K562 (cell line): ENCODE measurements at regions not wholly inside any gene's neighbourhood (a gene's known extent, or its start where the extent isn't known, plus 50 kb on each side); places are given as distances from the start of the nearest gene placed in this dataset.
A peak's percentile ranks its signal among the peaks of the same experiment; 100 is the strongest.

Source experiments
- ATAC-seq: fragments of 200-7000 bp; cut with Tn5 transposase; 3 replicates; pipeline ENCODE4 v1.9.1; 2020; ENCODE audit warnings: moderate library complexity
- BruUV-seq: library from RNA; stranded (reverse); fragments of 400-500 nt; replicated peaks from 2 replicates; lab custom pipeline; 2021; lab: Mats Ljungman, UMichigan
- CTCF ChIA-PET: fragments of 300-600 bp; formaldehyde crosslinking; extraction: SDS; loops from one replicate; lab custom pipeline; 2021; ENCODE audit warnings: low intra/inter-chr PET ratio; lab: Yijun Ruan, JAX
- POLR2A ChIA-PET: fragments of 300-600, 350-650 bp; sonication (Branson Sonifier 250); formaldehyde crosslinking; extraction: SDS; loops from one replicate; lab custom pipeline; 2021; ENCODE audit warnings: antibody characterized with exemption, inconsistent platforms; lab: Yijun Ruan, JAX
- DNase-seq, 4 experiments: peaks; one replicate each; pipeline versions ENCODE4 v3.0.0 to v3.0.0-alpha.2; 2011 to 2018; ENCODE audit warnings: low spot score in 3 of 4, mixed read lengths in 3 of 4; ENCODE audit errors: extremely low read depth in 1 of 4
- FAIRE-seq: peaks from 2 replicates; lab custom pipeline; 2011; peaks lifted over from hg19 to GRCh38; lab: Jason Lieb, UNC
- H2AFZ ChIP-seq: 2 replicates; pipeline ENCODE4 v1.6.0; 2011; ENCODE audit warnings: low read depth, low read length, control low read depth, inconsistent platforms
- H3K27ac ChIP-seq: fragments of 200-600 bp; 3 replicates; pipeline ENCODE4 v1.8.0; 2011; ENCODE audit warnings: low read depth, mild to moderate bottlenecking, control low read depth, inconsistent platforms, low read length, moderate library complexity, mixed read lengths; ENCODE audit errors: extremely low read depth
- H3K27me3 ChIP-seq, 2 experiments: fragments of 300-600 bp in 1 of 2; 2 replicates in 1 of 2; 3 replicates in 1 of 2; pipeline versions ENCODE4 v1.6.0 to v1.8.0; 2011; ENCODE audit warnings: inconsistent platforms in 2 of 2, low read length in 2 of 2, mild to moderate bottlenecking in 1 of 2, mixed read lengths in 1 of 2, moderate library complexity in 1 of 2; ENCODE audit not compliant: control insufficient read depth in 2 of 2, insufficient read depth in 2 of 2
- H3K36me3 ChIP-seq: fragments of 300-600 bp; 3 replicates; pipeline ENCODE4 v1.8.0; 2011; ENCODE audit warnings: mild to moderate bottlenecking, low read length, inconsistent platforms; ENCODE audit not compliant: control insufficient read depth, insufficient read depth
- H3K4me1 ChIP-seq, 2 experiments: fragments of 200-600 bp in 1 of 2; replicated peaks in 1 of 2; 2 replicates in 1 of 2; 3 replicates in 1 of 2; pipeline versions ENCODE4 v1.5.1 to v1.8.0; 2011; ENCODE audit warnings: inconsistent platforms in 2 of 2, low read length in 2 of 2, mild to moderate bottlenecking in 1 of 2, mixed read lengths in 1 of 2, moderate library complexity in 1 of 2; ENCODE audit not compliant: control insufficient read depth in 2 of 2, insufficient read depth in 2 of 2
- H3K4me2 ChIP-seq: 2 replicates; pipeline ENCODE4 v1.6.1; 2011; ENCODE audit warnings: low read length, control low read depth, inconsistent platforms, mixed read lengths; ENCODE audit not compliant: insufficient read depth
- H3K4me3 ChIP-seq: fragments of 200-600 bp; sonication (generic), shearing (Covaris generic); 2 replicates; pipeline ENCODE4 v1.5.1; 2016; ENCODE audit warnings: control low read depth, inconsistent platforms
- H3K79me2 ChIP-seq: fragments of 200-600 bp; 3 replicates; pipeline ENCODE4 v1.8.0; 2011; ENCODE audit warnings: low read length, inconsistent platforms; ENCODE audit not compliant: control insufficient read depth, insufficient read depth
- H3K9ac ChIP-seq, 2 experiments: 2 replicates each; pipeline versions ENCODE4 v1.6.0 to v1.6.1; 2011; ENCODE audit warnings: low read depth in 2 of 2, low read length in 2 of 2, control low read depth in 1 of 2, inconsistent platforms in 1 of 2, mild to moderate bottlenecking in 1 of 2, mixed read lengths in 1 of 2; ENCODE audit not compliant: insufficient read depth in 1 of 2
- H3K9me1 ChIP-seq: one replicate; pipeline ENCODE4 v1.6.0; 2011; ENCODE audit warnings: inconsistent platforms, mild to moderate bottlenecking, low read length, moderate library complexity; ENCODE audit not compliant: control insufficient read depth, insufficient read depth
- H3K9me3 ChIP-seq: replicated peaks from 2 replicates; pipeline ENCODE4 v1.5.1; 2011; ENCODE audit warnings: low read depth, low read length, inconsistent platforms; ENCODE audit not compliant: control insufficient read depth, insufficient read depth
- H4K20me1 ChIP-seq: replicated peaks from 2 replicates; pipeline ENCODE4 v1.6.1; 2011; ENCODE audit warnings: low read length, inconsistent platforms, mixed read lengths; ENCODE audit not compliant: control insufficient read depth, insufficient read depth
- CBX5 ChIP-seq: IDR thresholded peaks from 2 replicates; pipeline ENCODE4 v1.6.1; 2014; ENCODE audit warnings: low read depth, borderline replicate concordance
- ILF3 ChIP-seq: fragments of 450-650 bp; IDR thresholded peaks from 2 replicates; pipeline ENCODE4 v1.6.1; 2018; ENCODE audit warnings: antibody characterized with exemption, mild to moderate bottlenecking, moderate library complexity, borderline replicate concordance
- MAFK ChIP-seq: IDR thresholded peaks from 2 replicates; pipeline ENCODE4 v1.6.1; 2011; ENCODE audit warnings: low read length, improper control_type of control experiment
- NONO ChIP-seq, 2 experiments: fragments of 200-400 bp in 1 of 2; fragments of 450-650 bp in 1 of 2; formaldehyde crosslinking in 1 of 2; IDR thresholded peaks; 2 replicates each; pipeline ENCODE4 v1.6.1; 2017; ENCODE audit warnings: low read depth in 2 of 2, mild to moderate bottlenecking in 2 of 2, moderate library complexity in 2 of 2, low read length in 1 of 2
- NRF1 ChIP-seq, 2 experiments: fragments of 450-650 bp; IDR thresholded peaks in 1 of 2; conservative IDR thresholded peaks in 1 of 2; 2 replicates each; pipeline ENCODE4 v1.6.1; 2014; ENCODE audit warnings: mild to moderate bottlenecking in 2 of 2
- PYGO2 ChIP-seq: fragments of 450-650 bp; IDR thresholded peaks from 2 replicates; pipeline ENCODE4 v1.6.1; 2016; ENCODE audit warnings: mild to moderate bottlenecking, missing genetic modification characterization, moderate library complexity, missing compliant biosample characterization
- RFX1 ChIP-seq: fragments of 450-650 bp; IDR thresholded peaks from 2 replicates; pipeline ENCODE4 v1.6.1; 2016; ENCODE audit warnings: mild to moderate bottlenecking, moderate library complexity
- RNF2 ChIP-seq: sonication (generic); IDR thresholded peaks from 2 replicates; pipeline ENCODE4 v1.6.1; 2016
- ZBTB7A ChIP-seq: IDR thresholded peaks from 2 replicates; pipeline ENCODE4 v1.6.1; 2011; ENCODE audit warnings: low read depth, mild to moderate bottlenecking, low read length, moderate library complexity, borderline replicate concordance; ENCODE audit not compliant: control insufficient read depth
- ZNF347 ChIP-seq: fragments of 450-650 bp; formaldehyde crosslinking; IDR thresholded peaks from 2 replicates; pipeline ENCODE4 v1.4.0; 2020; ENCODE audit warnings: low read depth, mild to moderate bottlenecking, moderate library complexity
- ZNF384 ChIP-seq: IDR thresholded peaks from 2 replicates; pipeline ENCODE4 v1.6.1; 2012; ENCODE audit warnings: low read depth, low read length, improper control_type of control experiment
- WGBS: fragments of 100-300 bp; shearing (Covaris generic); methylation state at CpG from one replicate; pipeline ENCODE4 v1.1.6; 2016; ENCODE audit warnings: low coverage, mixed read lengths; ENCODE audit not compliant: insufficient coverage; ENCODE audit errors: missing lambda C conversion rate; 5-methylcytosine and 5-hydroxymethylcytosine counted together
- in situ Hi-C: fragments of 300-500 bp; cut with MboI; formaldehyde crosslinking; loops from 4 replicates; pipeline ENCODE4 v1.15.0; 2018; ENCODE audit warnings: inconsistent platforms, mixed read lengths
- intact Hi-C: fragments of 100-400 bp; cut with micrococcal nuclease; formaldehyde crosslinking; loops from 2 replicates; pipeline ENCODE4 v1.14.2; 2022
- TF ChIP-seq, protein P1 (sequence below): fragments of 450-650 bp; formaldehyde crosslinking; IDR thresholded peaks from 2 replicates; pipeline ENCODE4 v1.4.0; 2022; ENCODE audit warnings: missing genetic modification characterization

DNA sequence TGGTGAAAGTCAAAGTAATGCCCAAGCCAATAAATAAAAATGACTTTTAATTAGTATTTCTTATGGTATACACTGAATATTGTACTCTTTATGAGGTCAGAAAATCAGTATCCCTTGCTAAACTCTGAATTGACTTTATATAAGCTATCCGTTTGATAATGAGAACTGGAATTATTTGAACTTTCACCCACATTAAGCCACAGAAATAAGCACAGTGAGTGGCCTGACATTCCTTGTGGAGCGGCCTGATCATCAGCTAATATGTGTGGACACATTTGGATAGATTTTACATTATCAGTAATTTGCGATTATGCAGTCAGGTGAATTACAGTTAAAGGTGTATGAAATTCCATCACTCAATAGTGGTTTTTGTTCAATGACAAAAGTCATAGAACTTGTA, 136.0 kb upstream of the CBLB start:
- in situ Hi-C loops = no loop called here
- POLR2A ChIA-PET = no interaction called here
- CTCF ChIA-PET = no interaction called here

DNA sequence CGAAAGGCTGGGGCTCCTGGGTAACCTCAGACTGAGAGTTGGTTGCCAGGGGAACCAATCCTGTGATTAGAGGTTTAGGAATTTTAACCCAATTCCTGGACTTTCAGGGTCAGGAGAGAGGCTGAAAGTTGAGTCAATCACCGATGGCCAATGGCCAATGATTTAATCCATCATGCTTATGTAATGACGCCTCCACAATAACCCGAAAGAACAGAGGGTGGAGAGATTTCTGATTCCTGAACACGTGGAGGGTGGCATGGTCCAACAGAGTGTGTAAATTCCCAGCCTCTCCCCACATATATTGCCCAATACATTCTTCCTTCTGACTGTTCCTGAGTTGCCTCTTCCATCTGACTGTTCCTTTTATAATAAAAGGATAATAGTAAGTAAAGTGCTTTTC, 137.2 kb upstream of the CBLB start:
- TF ChIP-seq RFX1 = peak; percentile 29; the same call in 1 of the 2 replicates
- no peak for TF ChIP-seq ZNF384
- no peak for TF ChIP-seq NONO (IDR thresholded peaks at IDR 0.05; ENCODE audit: low read depth in 2 of 2, low read length in 1 of 2)
- no peak for TF ChIP-seq NRF1 (conservative IDR thresholded peaks at IDR 0.05 in 1 of 2, IDR thresholded peaks at IDR 0.05 in 1 of 2)
- TF ChIP-seq MAFK = no peak
- no peak for TF ChIP-seq ZBTB7A
- TF ChIP-seq CBX5 = no peak
- no peaks in the 10 kb centered on the region for H4K20me1 ChIP-seq
- H3K9me3 ChIP-seq = no peaks in the 10 kb centered on the region
- no peaks in the 10 kb centered on the region for H3K27me3 ChIP-seq
- H3K36me3 ChIP-seq = no peaks in the 10 kb centered on the region
- ChIA-PET POLR2A (no interaction called here), CTCF (no interaction called here)
- FAIRE-seq = no peak
- WGBS = 84% methylated on average over 4 of the region's 5 CpGs
- H3K4me1 ChIP-seq = peaks cover 0 to 12% of the 10 kb centered on the region in 2 experiments; a peak in 1 of 5 replicates
- H3K79me2 ChIP-seq = no peaks in the 10 kb centered on the region
- no peaks in the 10 kb centered on the region for H3K9me1 ChIP-seq
- H3K4me3 ChIP-seq = no peak overlapping the region
- no TSS peak for BruUV-seq
- intact Hi-C loops = loop anchor here (10.0 kb wide), 1 partner anchor 119 kb away; no protein-coding TSS in a partner anchor
- H2AFZ ChIP-seq = no peak overlapping the region
- no peak for ATAC-seq
- no peak overlapping the region for H3K27ac ChIP-seq
- no peak overlapping the region for H3K9ac ChIP-seq
- no peak for DNase-seq
- in situ Hi-C loops = no loop called here
- no peak overlapping the region for H3K4me2 ChIP-seq

More for the DNA sequence above, 136.0 kb upstream of the CBLB start:
- no peaks in the 10 kb centered on the region for H4K20me1 ChIP-seq
- no peak for ATAC-seq
- H3K9me3 ChIP-seq = no peaks in the 10 kb centered on the region
- no peak overlapping the region for H3K9ac ChIP-seq
- peaks cover 0 to 12% of the 10 kb centered on the region in 2 experiments; a peak in 1 of 5 replicates for H3K4me1 ChIP-seq
- no peaks in the 10 kb centered on the region for H3K27me3 ChIP-seq
- H3K36me3 ChIP-seq = no peaks in the 10 kb centered on the region
- no peak for DNase-seq
- no peak for FAIRE-seq
- H3K9me1 ChIP-seq = no peaks in the 10 kb centered on the region
- H3K79me2 ChIP-seq = no peaks in the 10 kb centered on the region
- WGBS = 81% methylated on average over 3 of the region's 3 CpGs
- peak overlapping the region; percentile 71; the same call in 1 of the 2 replicates for H2AFZ ChIP-seq
- no peak overlapping the region for H3K27ac ChIP-seq
- intact Hi-C loops = loop anchor here (10.0 kb wide), 1 partner anchor 120 kb away; no protein-coding TSS in a partner anchor
- H3K4me2 ChIP-seq = no peak overlapping the region
- no peak overlapping the region for H3K4me3 ChIP-seq
- TF ChIP-seq RNF2 (no peak), ILF3 (no peak), PYGO2 (tag) (no peak), ZNF347 (CRISPR knock-in tag) (no peak)
- TF ChIP-seq, protein P1, sequence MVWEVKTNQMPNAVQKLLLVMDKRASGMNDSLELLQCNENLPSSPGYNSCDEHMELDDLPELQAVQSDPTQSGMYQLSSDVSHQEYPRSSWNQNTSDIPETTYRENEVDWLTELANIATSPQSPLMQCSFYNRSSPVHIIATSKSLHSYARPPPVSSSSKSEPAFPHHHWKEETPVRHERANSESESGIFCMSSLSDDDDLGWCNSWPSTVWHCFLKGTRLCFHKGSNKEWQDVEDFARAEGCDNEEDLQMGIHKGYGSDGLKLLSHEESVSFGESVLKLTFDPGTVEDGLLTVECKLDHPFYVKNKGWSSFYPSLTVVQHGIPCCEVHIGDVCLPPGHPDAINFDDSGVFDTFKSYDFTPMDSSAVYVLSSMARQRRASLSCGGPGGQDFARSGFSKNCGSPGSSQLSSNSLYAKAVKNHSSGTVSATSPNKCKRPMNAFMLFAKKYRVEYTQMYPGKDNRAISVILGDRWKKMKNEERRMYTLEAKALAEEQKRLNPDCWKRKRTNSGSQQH = no peak
- TF ChIP-seq, all 486 proteins: peak for 0
- no TSS peak for BruUV-seq
